GM12878 (cell line): ENCODE measurements at regions not wholly inside any gene's neighbourhood (a gene's known extent, or its start where the extent isn't known, plus 50 kb on each side); places are given as distances from the start of the nearest gene placed in this dataset.

ENCODE experiments used
- ATAC-seq: fragments of 200-7000 bp; cut with Tn5 transposase; 3 replicates; pipeline ENCODE4 v1.9.1; 2020; ENCODE audit warnings: mild to moderate bottlenecking, moderate library complexity
- BruUV-seq: library from RNA; stranded (reverse); fragments of 400-500 nt; replicated peaks from 2 replicates; lab custom pipeline; 2021; lab: Mats Ljungman, UMichigan
- CTCF ChIA-PET: fragments of 300-600 bp; sonication (Branson Sonifier 250); formaldehyde crosslinking; extraction: SDS; loops from one replicate; lab custom pipeline; 2021; ENCODE audit warnings: inconsistent platforms; lab: Yijun Ruan, JAX
- POLR2A ChIA-PET: fragments of 350-600 bp; formaldehyde crosslinking; extraction: SDS; loops from one replicate; lab custom pipeline; 2021; ENCODE audit warnings: inconsistent platforms; lab: Charles Lee
- RAD21 ChIA-PET: fragments of 300-600 bp; sonication (Branson Sonifier 250); formaldehyde crosslinking; loops from one replicate; lab custom pipeline; 2023; ENCODE audit warnings: antibody characterized with exemption; ENCODE audit not compliant: unreplicated experiment; lab: Charles Lee
- SMC1A ChIA-PET: fragments of 300-600 bp; sonication (Branson Sonifier 250); formaldehyde crosslinking; loops from one replicate; lab custom pipeline; 2023; ENCODE audit not compliant: unreplicated experiment, uncharacterized antibody; lab: Charles Lee
- DNase-seq: peaks from one replicate; pipeline ENCODE4 v3.0.0-alpha.2; 2011; ENCODE audit warnings: low read depth, low spot score
- FAIRE-seq: peaks from 3 replicates; lab custom pipeline; 2011; peaks lifted over from hg19 to GRCh38; lab: Jason Lieb, UNC
- H2AFZ ChIP-seq: 2 replicates; pipeline ENCODE4 v1.6.0; 2011; ENCODE audit warnings: low read depth, low read length, control low read depth; ENCODE audit not compliant: control insufficient read depth
- H3K27ac ChIP-seq: 2 replicates; pipeline ENCODE4 v1.5.1; 2011; ENCODE audit warnings: control low read depth; ENCODE audit not compliant: control insufficient read depth, insufficient read depth
- H3K27me3 ChIP-seq, 2 experiments: replicated peaks in 1 of 2; 2 replicates each; pipeline versions ENCODE4 v1.6.0 to v1.6.1; 2011; ENCODE audit warnings: low read length in 1 of 2; ENCODE audit not compliant: control insufficient read depth in 2 of 2, insufficient read depth in 2 of 2
- H3K36me3 ChIP-seq, 2 experiments: 2 replicates each; pipeline ENCODE4 v1.5.1; 2011; ENCODE audit warnings: low read length in 1 of 2; ENCODE audit not compliant: control insufficient read depth in 2 of 2, insufficient read depth in 2 of 2
- H3K4me1 ChIP-seq: 2 replicates; pipeline ENCODE4 v1.6.1; 2011; ENCODE audit warnings: mild to moderate bottlenecking, low read length, moderate library complexity, mixed read lengths; ENCODE audit not compliant: control insufficient read depth, insufficient read depth
- H3K4me2 ChIP-seq: 2 replicates; pipeline ENCODE4 v1.6.0; 2011; ENCODE audit warnings: control low read depth; ENCODE audit not compliant: control insufficient read depth, insufficient read depth
- H3K4me3 ChIP-seq: fragments of 200-600 bp; sonication (generic); 2 replicates; pipeline ENCODE4 v1.5.1; 2016
- H3K79me2 ChIP-seq: 2 replicates; pipeline ENCODE4 v1.6.0; 2011; ENCODE audit warnings: low read length; ENCODE audit not compliant: control insufficient read depth, insufficient read depth
- H3K9ac ChIP-seq: 2 replicates; pipeline ENCODE4 v1.8.0; 2011; ENCODE audit warnings: low read length, control low read depth, mixed read lengths; ENCODE audit not compliant: control insufficient read depth, insufficient read depth
- H3K9me3 ChIP-seq: replicated peaks from 3 replicates; pipeline ENCODE4 v1.5.1; 2011; ENCODE audit warnings: mild to moderate bottlenecking, low read length; ENCODE audit not compliant: control insufficient read depth, insufficient read depth
- H4K20me1 ChIP-seq: 2 replicates; pipeline ENCODE4 v1.6.0; 2011; ENCODE audit not compliant: control insufficient read depth, insufficient read depth
- BHLHE40 ChIP-seq, 2 experiments: fragments of 450-650 bp in 1 of 2; IDR thresholded peaks; 2 replicates each; pipeline ENCODE4 v1.6.1; 2011 to 2017; ENCODE audit warnings: low read depth in 2 of 2, borderline replicate concordance in 1 of 2, improper control_type of control experiment in 1 of 2, low read length in 1 of 2, mild to moderate bottlenecking in 1 of 2
- GABPA ChIP-seq: IDR thresholded peaks from 2 replicates; pipeline ENCODE4 v1.6.1; 2014; ENCODE audit warnings: antibody characterized with exemption, low read depth, mild to moderate bottlenecking, inconsistent platforms
- IRF3 ChIP-seq: fragments of 450-650 bp; IDR thresholded peaks from 2 replicates; pipeline ENCODE4 v1.6.1; 2014; ENCODE audit warnings: mild to moderate bottlenecking
- NR2F1 ChIP-seq: fragments of 450-650 bp; conservative IDR thresholded peaks from 2 replicates; pipeline ENCODE4 v1.6.1; 2017; ENCODE audit warnings: mild to moderate bottlenecking
- SREBF1 ChIP-seq: IDR thresholded peaks from 2 replicates; pipeline ENCODE4 v1.6.1; 2012; ENCODE audit warnings: mild to moderate bottlenecking, low read length
- TAF1 ChIP-seq: IDR thresholded peaks from 2 replicates; pipeline ENCODE4 v1.6.1; 2011; ENCODE audit warnings: mild to moderate bottlenecking, low read depth, low read length, borderline replicate concordance
- WGBS: methylation state at CpG from one replicate; pipeline ENCODE4 v1.1.6; 2016; ENCODE audit warnings: low lambda C conversion rate; ENCODE audit not compliant: insufficient replicate concordance, insufficient coverage; ENCODE audit errors: missing lambda C conversion rate; 5-methylcytosine and 5-hydroxymethylcytosine counted together
- in situ Hi-C: fragments of 300-500 bp; cut with MboI; formaldehyde crosslinking; loops from 9 replicates; pipeline ENCODE4 v1.14.3; 2018; ENCODE audit warnings: mixed read lengths
- intact Hi-C: fragments of 100-400 bp; cut with micrococcal nuclease; formaldehyde crosslinking; loops from one replicate; pipeline ENCODE4 v1.14.2; 2022; ENCODE audit not compliant: unreplicated experiment
- TF ChIP-seq, protein P1 (sequence below): IDR thresholded peaks from 2 replicates; pipeline ENCODE4 v1.6.1; 2011; ENCODE audit warnings: low read depth, mild to moderate bottlenecking, low read length, moderate library complexity, borderline replicate concordance; ENCODE audit errors: extremely low read depth
- TF ChIP-seq, protein P2 (sequence below): IDR thresholded peaks from 2 replicates; pipeline ENCODE4 v1.6.1; 2012; ENCODE audit warnings: low read depth, low read length, improper control_type of control experiment
- TF ChIP-seq, protein P3 (sequence below): fragments of 450-650 bp; IDR thresholded peaks from 2 replicates; pipeline ENCODE4 v1.6.1; 2018; ENCODE audit warnings: borderline replicate concordance, mild to moderate bottlenecking; ENCODE audit not compliant: partially characterized antibody

DNA sequence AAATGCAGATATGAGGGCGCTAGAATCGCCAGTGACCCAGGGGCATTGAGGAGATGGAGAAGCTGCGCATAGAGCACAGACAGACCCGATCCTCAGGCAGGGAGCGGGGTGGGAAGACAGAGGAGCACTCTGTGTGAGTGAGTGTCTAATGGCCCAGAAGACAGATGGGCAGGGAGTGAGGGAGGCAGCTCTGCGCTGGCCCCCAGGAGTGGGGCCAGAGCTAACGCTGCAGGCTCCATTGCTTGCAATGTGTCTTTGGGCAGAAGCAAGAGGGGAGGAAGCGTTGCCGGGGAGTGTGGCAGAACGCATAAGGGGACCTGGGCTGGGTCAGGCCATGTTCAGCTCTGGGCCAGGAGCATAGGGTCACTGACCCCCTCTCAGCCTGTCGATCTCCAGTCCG, 207.0 kb downstream of the TBXT start:
- CTCF ChIA-PET = no interaction called here
- RAD21 ChIA-PET = interaction anchor here (0.6 kb wide), 1 partner anchor 114 kb away, joined by 3 read pairs; no protein-coding TSS in a partner anchor
- BruUV-seq = no TSS peak

More for the DNA sequence above, 207.0 kb downstream of the TBXT start:
- H3K27me3 ChIP-seq = no peaks in the 10 kb centered on the region
- FAIRE-seq (no peak), DNase-seq (no peak)
- in situ Hi-C loops = no loop called here
- H3K36me3 ChIP-seq = no peaks in the 10 kb centered on the region
- no peaks in the 10 kb centered on the region for H4K20me1 ChIP-seq
- no peaks in the 10 kb centered on the region for H3K9me3 ChIP-seq
- H3K9ac ChIP-seq = no peak overlapping the region
- TF ChIP-seq, protein P1, sequence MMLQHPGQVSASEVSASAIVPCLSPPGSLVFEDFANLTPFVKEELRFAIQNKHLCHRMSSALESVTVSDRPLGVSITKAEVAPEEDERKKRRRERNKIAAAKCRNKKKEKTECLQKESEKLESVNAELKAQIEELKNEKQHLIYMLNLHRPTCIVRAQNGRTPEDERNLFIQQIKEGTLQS = no peak
- TF ChIP-seq NR2F1 (no peak), IRF3 (no peak), BHLHE40 (IDR thresholded peaks at IDR 0.05; ENCODE audit: borderline replicate concordance in 1 of 2, low read depth in 2 of 2, low read length in 1 of 2) (no peak), GABPA (no peak), SREBF1 (no peak), TAF1 (no peak)
- TF ChIP-seq, protein P2, sequence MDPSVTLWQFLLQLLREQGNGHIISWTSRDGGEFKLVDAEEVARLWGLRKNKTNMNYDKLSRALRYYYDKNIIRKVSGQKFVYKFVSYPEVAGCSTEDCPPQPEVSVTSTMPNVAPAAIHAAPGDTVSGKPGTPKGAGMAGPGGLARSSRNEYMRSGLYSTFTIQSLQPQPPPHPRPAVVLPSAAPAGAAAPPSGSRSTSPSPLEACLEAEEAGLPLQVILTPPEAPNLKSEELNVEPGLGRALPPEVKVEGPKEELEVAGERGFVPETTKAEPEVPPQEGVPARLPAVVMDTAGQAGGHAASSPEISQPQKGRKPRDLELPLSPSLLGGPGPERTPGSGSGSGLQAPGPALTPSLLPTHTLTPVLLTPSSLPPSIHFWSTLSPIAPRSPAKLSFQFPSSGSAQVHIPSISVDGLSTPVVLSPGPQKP = no peak
- TF ChIP-seq, protein P3, sequence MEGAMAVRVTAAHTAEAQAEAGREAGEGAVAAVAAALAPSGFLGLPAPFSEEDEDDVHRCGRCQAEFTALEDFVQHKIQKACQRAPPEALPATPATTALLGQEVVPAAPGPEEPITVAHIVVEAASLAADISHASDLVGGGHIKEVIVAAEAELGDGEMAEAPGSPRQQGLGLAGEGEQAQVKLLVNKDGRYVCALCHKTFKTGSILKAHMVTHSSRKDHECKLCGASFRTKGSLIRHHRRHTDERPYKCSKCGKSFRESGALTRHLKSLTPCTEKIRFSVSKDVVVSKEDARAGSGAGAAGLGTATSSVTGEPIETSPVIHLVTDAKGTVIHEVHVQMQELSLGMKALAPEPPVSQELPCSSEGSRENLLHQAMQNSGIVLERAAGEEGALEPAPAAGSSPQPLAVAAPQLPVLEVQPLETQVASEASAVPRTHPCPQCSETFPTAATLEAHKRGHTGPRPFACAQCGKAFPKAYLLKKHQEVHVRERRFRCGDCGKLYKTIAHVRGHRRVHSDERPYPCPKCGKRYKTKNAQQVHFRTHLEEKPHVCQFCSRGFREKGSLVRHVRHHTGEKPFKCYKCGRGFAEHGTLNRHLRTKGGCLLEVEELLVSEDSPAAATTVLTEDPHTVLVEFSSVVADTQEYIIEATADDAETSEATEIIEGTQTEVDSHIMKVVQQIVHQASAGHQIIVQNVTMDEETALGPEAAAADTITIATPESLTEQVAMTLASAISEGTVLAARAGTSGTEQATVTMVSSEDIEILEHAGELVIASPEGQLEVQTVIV = no peak
- TF ChIP-seq, all 136 proteins: peak for 0
- ATAC-seq = no peak
- H2AFZ ChIP-seq = no peak overlapping the region
- WGBS = 46% methylated on average over 12 of the region's 12 CpGs
- H3K4me2 ChIP-seq = no peak overlapping the region
- no peak overlapping the region for H3K27ac ChIP-seq
- SMC1A ChIA-PET = no interaction called here
- POLR2A ChIA-PET = no interaction called here
- no peak overlapping the region for H3K4me3 ChIP-seq
- no peaks in the 10 kb centered on the region for H3K4me1 ChIP-seq
- intact Hi-C loops = no loop called here
- H3K79me2 ChIP-seq = no peaks in the 10 kb centered on the region
